GM21360 (cell line): ENCODE measurements at regions not wholly inside any gene's neighbourhood (a gene's known extent, or its start where the extent isn't known, plus 50 kb on each side); places are given as distances from the start of the nearest gene placed in this dataset.

ENCODE experiments used
- ATAC-seq: cut with Tn5 transposase; IDR thresholded peaks from one replicate; pipeline ENCODE4 v1.9.1; 2021; ENCODE audit warnings: mild to moderate bottlenecking, moderate library complexity; ENCODE audit not compliant: unreplicated experiment

GRCh38 chr16:87057211-87057881, 259.8 kb downstream of the C16orf95 start:
- ATAC-seq = no peak

- ATAC-seq = no peak
Observed at GRCh38 chr16:87057951-87058560, 259.1 kb downstream of the C16orf95 start.

- no peak for ATAC-seq
Observed at GRCh38 chr16:87058728-87059250, 258.4 kb downstream of the C16orf95 start.

- no peak for ATAC-seq
Observed at GRCh38 chr16:87060034-87060986, 256.9 kb downstream of the C16orf95 start.

GRCh38 chr16:87061243-87061920, 255.8 kb downstream of the C16orf95 start:
- no peak for ATAC-seq

- ATAC-seq = no peak
Observed at GRCh38 chr16:87062569-87063442, 254.4 kb downstream of the C16orf95 start.

- ATAC-seq = no peak
Observed at GRCh38 chr16:87063543-87063942, 253.6 kb downstream of the C16orf95 start.

- ATAC-seq = no peak
Observed at GRCh38 chr16:87064731-87065445, 252.3 kb downstream of the C16orf95 start.

GRCh38 chr16:87065446-87066132, 251.6 kb downstream of the C16orf95 start:
- ATAC-seq = no peak

GRCh38 chr16:87066133-87067002, 250.8 kb downstream of the C16orf95 start:
- ATAC-seq = no peak

- ATAC-seq = no peak
Observed at GRCh38 chr16:87067003-87067556, 250.1 kb downstream of the C16orf95 start.

GRCh38 chr16:87067836-87068761, 249.1 kb downstream of the C16orf95 start:
- no peak for ATAC-seq

GRCh38 chr16:87068762-87069150, 248.4 kb downstream of the C16orf95 start:
- no peak for ATAC-seq

GRCh38 chr16:87070657-87071056, 246.5 kb downstream of the C16orf95 start:
- ATAC-seq = no peak

- no peak for ATAC-seq
Observed at GRCh38 chr16:87072101-87072500, 245.1 kb downstream of the C16orf95 start.

GRCh38 chr16:87074641-87075318, 242.4 kb downstream of the C16orf95 start:
- ATAC-seq = peak; percentile 71
